ENCODE measurements at regions not wholly inside any gene's neighbourhood (a gene's known extent, or its start where the extent isn't known, plus 50 kb on each side); places are given as distances from the start of the nearest gene placed in this dataset.

DNA sequence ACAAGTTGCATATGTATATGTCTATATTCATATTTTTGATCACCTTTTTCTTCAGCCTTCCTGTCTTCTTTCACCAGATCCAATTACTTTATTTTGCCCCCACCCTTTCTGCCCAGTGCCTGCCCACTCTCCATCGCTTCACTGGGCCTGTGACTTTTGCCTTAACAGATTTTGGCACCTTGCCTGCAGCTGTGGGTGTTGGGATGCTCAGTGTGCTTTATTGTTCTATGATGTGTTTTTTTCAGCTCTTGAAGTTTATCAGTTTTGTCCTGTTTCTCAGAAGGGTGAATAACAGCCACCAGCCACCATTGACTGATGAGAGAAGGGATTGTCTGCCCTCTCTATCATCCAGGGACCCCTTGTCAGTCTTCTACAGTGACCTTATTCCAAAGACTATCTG lies 77.2 kb upstream of the GALNT7 start:
- no peak for DNase-seq (ENCODE audit: low read depth in 1 of 2, low spot score in 1 of 2)
- ATAC-seq = no peak
- no peak overlapping the region for H3K4me2 ChIP-seq
- no peak overlapping the region for H3K4me3 ChIP-seq
- no peak for FAIRE-seq
- ChIA-PET POLR2A (no interaction called here), CTCF (no interaction called here)
- no peaks in the 10 kb centered on the region for H3K9me3 ChIP-seq
- TF ChIP-seq, protein P1, sequence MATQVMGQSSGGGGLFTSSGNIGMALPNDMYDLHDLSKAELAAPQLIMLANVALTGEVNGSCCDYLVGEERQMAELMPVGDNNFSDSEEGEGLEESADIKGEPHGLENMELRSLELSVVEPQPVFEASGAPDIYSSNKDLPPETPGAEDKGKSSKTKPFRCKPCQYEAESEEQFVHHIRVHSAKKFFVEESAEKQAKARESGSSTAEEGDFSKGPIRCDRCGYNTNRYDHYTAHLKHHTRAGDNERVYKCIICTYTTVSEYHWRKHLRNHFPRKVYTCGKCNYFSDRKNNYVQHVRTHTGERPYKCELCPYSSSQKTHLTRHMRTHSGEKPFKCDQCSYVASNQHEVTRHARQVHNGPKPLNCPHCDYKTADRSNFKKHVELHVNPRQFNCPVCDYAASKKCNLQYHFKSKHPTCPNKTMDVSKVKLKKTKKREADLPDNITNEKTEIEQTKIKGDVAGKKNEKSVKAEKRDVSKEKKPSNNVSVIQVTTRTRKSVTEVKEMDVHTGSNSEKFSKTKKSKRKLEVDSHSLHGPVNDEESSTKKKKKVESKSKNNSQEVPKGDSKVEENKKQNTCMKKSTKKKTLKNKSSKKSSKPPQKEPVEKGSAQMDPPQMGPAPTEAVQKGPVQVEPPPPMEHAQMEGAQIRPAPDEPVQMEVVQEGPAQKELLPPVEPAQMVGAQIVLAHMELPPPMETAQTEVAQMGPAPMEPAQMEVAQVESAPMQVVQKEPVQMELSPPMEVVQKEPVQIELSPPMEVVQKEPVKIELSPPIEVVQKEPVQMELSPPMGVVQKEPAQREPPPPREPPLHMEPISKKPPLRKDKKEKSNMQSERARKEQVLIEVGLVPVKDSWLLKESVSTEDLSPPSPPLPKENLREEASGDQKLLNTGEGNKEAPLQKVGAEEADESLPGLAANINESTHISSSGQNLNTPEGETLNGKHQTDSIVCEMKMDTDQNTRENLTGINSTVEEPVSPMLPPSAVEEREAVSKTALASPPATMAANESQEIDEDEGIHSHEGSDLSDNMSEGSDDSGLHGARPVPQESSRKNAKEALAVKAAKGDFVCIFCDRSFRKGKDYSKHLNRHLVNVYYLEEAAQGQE (IDR thresholded peaks at IDR 0.05) = no peak
- TF ChIP-seq HEYL (CRISPR knock-in tag; IDR thresholded peaks at IDR 0.05) (no peak), FOSB (CRISPR knock-in tag; IDR thresholded peaks at IDR 0.05) (no peak), BHLHE40 (IDR thresholded peaks at IDR 0.05; ENCODE audit: low read depth, low read length) (no peak), CHD2 (IDR thresholded peaks at IDR 0.05; ENCODE audit: low read length, partially characterized antibody) (no peak), ESRRA (IDR thresholded peaks at IDR 0.05; ENCODE audit: borderline replicate concordance, low read length) (no peak), RNF2 (IDR thresholded peaks at IDR 0.05; ENCODE audit: borderline replicate concordance, low read depth) (no peak), GATA3 (IDR thresholded peaks at IDR 0.05; ENCODE audit: borderline replicate concordance) (no peak), FOSL2 (IDR thresholded peaks at IDR 0.05) (no peak), FOSL2 (CRISPR knock-in tag; IDR thresholded peaks at IDR 0.05) (no peak), KDM1A (IDR thresholded peaks at IDR 0.05; ENCODE audit: low read depth) (no peak), CBX2 (IDR thresholded peaks at IDR 0.05; ENCODE audit: borderline replicate concordance, low read depth) (no peak), MAZ (IDR thresholded peaks at IDR 0.05; ENCODE audit: borderline replicate concordance, low read depth, low read length) (no peak), NR3C1 (IDR thresholded peaks at IDR 0.05) (no peak), EHMT2 (IDR thresholded peaks at IDR 0.05; ENCODE audit: low read depth) (no peak), ZSCAN20 (CRISPR knock-in tag; IDR thresholded peaks at IDR 0.05) (no peak)
- no peaks in the 10 kb centered on the region for H3K4me1 ChIP-seq
- 50% methylated on average over 1 of the region's 1 CpG for WGBS (ENCODE audit: missing lambda C conversion rate)
- H3K27ac ChIP-seq = no peak overlapping the region

DNA sequence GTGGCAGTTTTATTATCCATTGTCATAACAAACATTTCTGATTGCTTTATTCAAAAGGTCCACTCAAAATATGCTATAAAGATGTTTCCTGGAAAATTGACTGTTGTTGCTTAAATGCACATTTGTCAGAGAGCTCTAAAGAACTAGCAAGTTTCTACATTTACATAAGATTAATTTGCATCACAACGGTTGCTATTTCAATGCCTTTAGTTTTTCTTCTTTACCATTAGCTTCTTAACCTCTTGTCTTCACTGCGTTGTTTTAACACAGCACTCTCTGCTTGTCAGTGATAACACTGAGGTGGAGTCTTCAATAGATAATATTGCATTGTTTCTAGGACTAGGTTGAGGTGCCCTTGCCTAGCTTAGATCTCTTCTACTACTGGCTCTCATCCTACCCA lies 76.7 kb upstream of the GALNT7 start:
- no peak overlapping the region for H3K4me3 ChIP-seq
- no peak for TF ChIP-seq ZC3H11A (IDR thresholded peaks at IDR 0.05)
- TF ChIP-seq CHD4 (IDR thresholded peaks at IDR 0.05; ENCODE audit: borderline replicate concordance) = no peak
- TF ChIP-seq HOXB13 (CRISPR knock-in tag; IDR thresholded peaks at IDR 0.05; ENCODE audit: low read depth) = no peak
- TF ChIP-seq PHF8 (IDR thresholded peaks at IDR 0.05; ENCODE audit: borderline replicate concordance, low read depth) = no peak
- TF ChIP-seq RFX5 (IDR thresholded peaks at IDR 0.05) = no peak
- TF ChIP-seq CBX8 (IDR thresholded peaks at IDR 0.05) = no peak
- TF ChIP-seq TFCP2L1 (CRISPR knock-in tag; IDR thresholded peaks at IDR 0.05) = no peak
- TF ChIP-seq FOSB (CRISPR knock-in tag; IDR thresholded peaks at IDR 0.05) = no peak
- no peak for TF ChIP-seq KDM1A (IDR thresholded peaks at IDR 0.05; ENCODE audit: low read depth)
- no peak for TF ChIP-seq EHMT2 (IDR thresholded peaks at IDR 0.05; ENCODE audit: low read depth)
- no peak for TF ChIP-seq EHF (CRISPR knock-in tag; IDR thresholded peaks at IDR 0.05)
- no peak for TF ChIP-seq MYC (IDR thresholded peaks at IDR 0.05; ENCODE audit: borderline replicate concordance, low read length)
- no peak for TF ChIP-seq NPAS2 (CRISPR knock-in tag; IDR thresholded peaks at IDR 0.05; ENCODE audit: borderline replicate concordance)
- TF ChIP-seq HOXA7 (CRISPR knock-in tag; IDR thresholded peaks at IDR 0.05) = no peak
- no peak for TF ChIP-seq FOXS1 (CRISPR knock-in tag; IDR thresholded peaks at IDR 0.05)
- TF ChIP-seq, protein P2, sequence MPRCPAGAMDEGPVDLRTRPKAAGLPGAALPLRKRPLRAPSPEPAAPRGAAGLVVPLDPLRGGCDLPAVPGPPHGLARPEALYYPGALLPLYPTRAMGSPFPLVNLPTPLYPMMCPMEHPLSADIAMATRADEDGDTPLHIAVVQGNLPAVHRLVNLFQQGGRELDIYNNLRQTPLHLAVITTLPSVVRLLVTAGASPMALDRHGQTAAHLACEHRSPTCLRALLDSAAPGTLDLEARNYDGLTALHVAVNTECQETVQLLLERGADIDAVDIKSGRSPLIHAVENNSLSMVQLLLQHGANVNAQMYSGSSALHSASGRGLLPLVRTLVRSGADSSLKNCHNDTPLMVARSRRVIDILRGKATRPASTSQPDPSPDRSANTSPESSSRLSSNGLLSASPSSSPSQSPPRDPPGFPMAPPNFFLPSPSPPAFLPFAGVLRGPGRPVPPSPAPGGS (IDR thresholded peaks at IDR 0.05) = no peak
- no peak for TF ChIP-seq TP53 (CRISPR knock-in tag; IDR thresholded peaks at IDR 0.05)
- TF ChIP-seq NR3C1 (IDR thresholded peaks at IDR 0.05) = no peak
- no peak for FAIRE-seq
- H3K27ac ChIP-seq = no peak overlapping the region
- no peak overlapping the region for H3K4me2 ChIP-seq
- no peaks in the 10 kb centered on the region for H3K4me1 ChIP-seq
- ChIA-PET POLR2A (no interaction called here), CTCF (no interaction called here)
- ATAC-seq = no peak
- no peak for DNase-seq (ENCODE audit: low read depth in 1 of 2, low spot score in 1 of 2)
- 49% methylated on average over 2 of the region's 2 CpGs for WGBS (ENCODE audit: missing lambda C conversion rate)
- H3K9me3 ChIP-seq = no peaks in the 10 kb centered on the region

Data from A549 (cell line).